IMR-90 (cell line): ENCODE measurements at regions not wholly inside any gene's neighbourhood (a gene's known extent, or its start where the extent isn't known, plus 50 kb on each side); places are given as distances from the start of the nearest gene placed in this dataset.

Experiments
- ATAC-seq: fragments of 200-7000 bp; cut with Tn5 transposase; 2 replicates; pipeline ENCODE4 v1.9.1; 2020; ENCODE audit warnings: low read depth, mild to moderate bottlenecking, moderate library complexity
- BruUV-seq: library from RNA; stranded (reverse); fragments of 400-500 nt; replicated peaks from 2 replicates; lab custom pipeline; 2021; lab: Mats Ljungman, UMichigan
- CTCF ChIA-PET: fragments of 300-600 bp; formaldehyde crosslinking; extraction: SDS; loops from one replicate; lab custom pipeline; 2021; ENCODE audit warnings: antibody characterized with exemption; lab: Yijun Ruan, JAX
- POLR2A ChIA-PET: fragments of 300-600 bp; sonication (Branson Sonifier 250); formaldehyde crosslinking; loops from one replicate; lab custom pipeline; 2022; ENCODE audit warnings: antibody characterized with exemption; ENCODE audit not compliant: unreplicated experiment; lab: Charles Lee
- DNase-seq: peaks from one replicate; pipeline ENCODE4 v3.0.0; 2013
- H2AFZ ChIP-seq: replicated peaks from 2 replicates; pipeline ENCODE3; 2013; ENCODE audit warnings: low read length, mild to moderate bottlenecking; ENCODE audit not compliant: poor library complexity
- H2AK5ac ChIP-seq: 2 replicates; pipeline ENCODE4 v1.6.1; 2013; ENCODE audit warnings: low read depth, low read length, inconsistent platforms
- H2AK9ac ChIP-seq: replicated peaks from 2 replicates; pipeline ENCODE3; 2013; ENCODE audit warnings: mild to moderate bottlenecking, low read depth, low read length, moderate library complexity; ENCODE audit not compliant: poor library complexity
- H2BK120ac ChIP-seq: 2 replicates; pipeline ENCODE4 v1.6.1; 2013; ENCODE audit warnings: low read depth, low read length, inconsistent platforms
- H2BK15ac ChIP-seq: 3 replicates; pipeline ENCODE4 v1.6.1; 2013; ENCODE audit warnings: low read depth, low read length, inconsistent platforms
- H2BK20ac ChIP-seq: 2 replicates; pipeline ENCODE4 v1.6.1; 2013; ENCODE audit warnings: low read depth, mild to moderate bottlenecking, inconsistent platforms, low read length, moderate library complexity
- H2BK5ac ChIP-seq: 2 replicates; pipeline ENCODE4 v1.6.1; 2013; ENCODE audit warnings: mild to moderate bottlenecking, low read depth, low read length, inconsistent platforms; ENCODE audit not compliant: poor library complexity, severe bottlenecking
- H3K14ac ChIP-seq: replicated peaks from 2 replicates; pipeline ENCODE4 v1.6.1; 2013; ENCODE audit warnings: low read depth, low read length, inconsistent platforms
- H3K18ac ChIP-seq: 2 replicates; pipeline ENCODE4 v1.6.1; 2013; ENCODE audit warnings: low read depth, low read length, control low read depth
- H3K23ac ChIP-seq: 2 replicates; pipeline ENCODE4 v1.6.1; 2013; ENCODE audit warnings: low read depth, low read length, inconsistent platforms
- H3K27ac ChIP-seq: 2 replicates; pipeline ENCODE4 v1.5.1; 2013; ENCODE audit warnings: mild to moderate bottlenecking, control low read depth, low read length; ENCODE audit not compliant: insufficient read depth
- H3K27me3 ChIP-seq: 2 replicates; pipeline ENCODE4 v1.6.1; 2013; ENCODE audit warnings: low read length; ENCODE audit not compliant: control insufficient read depth, insufficient read depth
- H3K36me3 ChIP-seq: 2 replicates; pipeline ENCODE4 v1.6.1; 2013; ENCODE audit warnings: low read length, mixed read lengths; ENCODE audit not compliant: control insufficient read depth, insufficient read depth
- H3K4ac ChIP-seq: 2 replicates; pipeline ENCODE4 v1.6.1; 2013; ENCODE audit warnings: low read depth, low read length, inconsistent platforms
- H3K4me1 ChIP-seq: 2 replicates; pipeline ENCODE4 v1.6.1; 2013; ENCODE audit warnings: low read length, mixed read lengths; ENCODE audit not compliant: control insufficient read depth, insufficient read depth
- H3K4me2 ChIP-seq: 2 replicates; pipeline ENCODE4 v1.6.1; 2013; ENCODE audit warnings: low read depth, mild to moderate bottlenecking, control low read depth, low read length, moderate library complexity
- H3K4me3 ChIP-seq: 2 replicates; pipeline ENCODE4 v1.5.1; 2013; ENCODE audit warnings: low read depth, mild to moderate bottlenecking, control low read depth, low read length, moderate library complexity; ENCODE audit not compliant: insufficient read depth
- H3K56ac ChIP-seq: 2 replicates; pipeline ENCODE4 v1.6.1; 2013; ENCODE audit warnings: low read length, inconsistent platforms; ENCODE audit not compliant: insufficient read depth; ENCODE audit errors: extremely low read depth
- H3K79me1 ChIP-seq, 2 experiments: 2 replicates each; pipeline ENCODE4 v1.6.1; 2013; ENCODE audit warnings: low read length in 2 of 2, inconsistent platforms in 1 of 2, low read depth in 1 of 2
- H3K9ac ChIP-seq: 2 replicates; pipeline ENCODE4 v1.6.1; 2013; ENCODE audit warnings: low read depth, low read length, control low read depth
- H3K9me1 ChIP-seq: 2 replicates; pipeline ENCODE4 v1.6.1; 2013; ENCODE audit warnings: low read length, inconsistent platforms; ENCODE audit not compliant: insufficient read depth
- H3K9me3 ChIP-seq: 2 replicates; pipeline ENCODE4 v1.6.1; 2013; ENCODE audit warnings: low read length; ENCODE audit not compliant: control insufficient read depth, insufficient read depth
- H4K20me1 ChIP-seq: 2 replicates; pipeline ENCODE4 v1.6.1; 2013; ENCODE audit warnings: low read length, inconsistent platforms; ENCODE audit not compliant: insufficient read depth
- H4K5ac ChIP-seq: 2 replicates; pipeline ENCODE4 v1.6.1; 2013; ENCODE audit warnings: mild to moderate bottlenecking, low read depth, low read length, control low read depth
- H4K8ac ChIP-seq, 2 experiments: 2 replicates each; pipeline ENCODE4 v1.6.1; 2013; ENCODE audit warnings: low read depth in 2 of 2, low read length in 2 of 2, control low read depth in 1 of 2, inconsistent platforms in 1 of 2
- H4K91ac ChIP-seq: 2 replicates; pipeline ENCODE4 v1.6.1; 2013; ENCODE audit warnings: low read depth, low read length, inconsistent platforms; ENCODE audit not compliant: insufficient read depth
- BHLHE40 ChIP-seq: fragments of 150-350 bp; IDR thresholded peaks from 2 replicates; pipeline ENCODE4 v1.6.1; 2016; ENCODE audit warnings: mild to moderate bottlenecking, low read depth, low read length
- SMC3 ChIP-seq: fragments of 150-350 bp; IDR thresholded peaks from 2 replicates; pipeline ENCODE4 v1.6.1; 2016; ENCODE audit warnings: low read depth, mild to moderate bottlenecking, antibody characterized with exemption, low read length, moderate library complexity
- WGBS, 2 experiments: methylation state at CpG; one replicate each; pipeline versions ENCODE4 v1.1.5 to v1.1.7; 2013; ENCODE audit warnings: missing lambda C conversion rate in 2 of 2; ENCODE audit not compliant: insufficient read length in 1 of 2; ENCODE audit errors: extremely low coverage in 2 of 2; 5-methylcytosine and 5-hydroxymethylcytosine counted together
- dilution Hi-C: fragments of 300-500 bp; cut with HindIII; formaldehyde crosslinking; loops from one replicate; pipeline ENCODE4 v1.14.3; 2018; ENCODE audit warnings: low sequenced_read_pairs; ENCODE audit not compliant: unreplicated experiment
- in situ Hi-C: fragments of 300-500 bp; cut with MboI; formaldehyde crosslinking; loops from 3 replicates; pipeline ENCODE4 v1.14.3; 2019; ENCODE audit warnings: low sequenced_read_pairs, inconsistent platforms, mixed read lengths
- intact Hi-C: fragments of 100-400 bp; cut with micrococcal nuclease; formaldehyde crosslinking; loops from 2 replicates; pipeline ENCODE4 v1.10.0; 2022

- no peak overlapping the region for H3K4ac ChIP-seq
- H3K79me1 ChIP-seq: no peaks in the 10 kb centered on the region
- no peak overlapping the region for H2BK15ac ChIP-seq
- no peaks in the 10 kb centered on the region for H3K9me1 ChIP-seq
- no peak overlapping the region for H3K18ac ChIP-seq
- no peak overlapping the region for H4K8ac ChIP-seq
- ATAC-seq (no peak), DNase-seq (no peak)
- no peak overlapping the region for H4K5ac ChIP-seq
- H2AK9ac ChIP-seq: no peak overlapping the region
- H3K27ac ChIP-seq: no peak overlapping the region
- in situ Hi-C loops (no loop called here), intact Hi-C loops (no loop called here), dilution Hi-C loops (no loop called here)
- ChIA-PET POLR2A (no interaction called here), CTCF (no interaction called here)
- H3K36me3 ChIP-seq: no peaks in the 10 kb centered on the region
- no peak overlapping the region for H3K14ac ChIP-seq
- H3K9me3 ChIP-seq: peaks cover 31% of the 10 kb centered on the region
- no peak overlapping the region for H2AK5ac ChIP-seq
- whole genome bisulfite sequencing, 2 experiments: 80% methylated on average over 1 of the region's 4 CpGs; no CpG with 5 or more reads in 1 of the 2 experiments
- H4K91ac ChIP-seq: no peak overlapping the region
- no peak overlapping the region for H3K4me2 ChIP-seq
- no peak overlapping the region for H3K4me3 ChIP-seq
- H2BK5ac ChIP-seq: no peak overlapping the region
- no peaks in the 10 kb centered on the region for H3K27me3 ChIP-seq
- no peak for TF ChIP-seq SMC3
- no peak for TF ChIP-seq BHLHE40
- no TSS peak for BruUV-seq
- H3K23ac ChIP-seq: no peak overlapping the region
- H2AFZ ChIP-seq: no peak overlapping the region
- H3K4me1 ChIP-seq: no peaks in the 10 kb centered on the region
- no peak overlapping the region for H2BK120ac ChIP-seq
- H4K20me1 ChIP-seq: no peaks in the 10 kb centered on the region
- no peak overlapping the region for H3K56ac ChIP-seq
- H2BK20ac ChIP-seq: no peak overlapping the region
- no peak overlapping the region for H3K9ac ChIP-seq
Measured at GRCh38 chr3:852033-852432, 240.8 kb upstream of the CNTN6 start.
